ENCODE measurements at regions not wholly inside any gene's neighbourhood (a gene's known extent, or its start where the extent isn't known, plus 50 kb on each side); places are given as distances from the start of the nearest gene placed in this dataset.
"Not testable (repeated sequence)": the region's sequence is repeated elsewhere in the genome, so short reads cannot be mapped to it uniquely, and the experiment has no call there.

DNA sequence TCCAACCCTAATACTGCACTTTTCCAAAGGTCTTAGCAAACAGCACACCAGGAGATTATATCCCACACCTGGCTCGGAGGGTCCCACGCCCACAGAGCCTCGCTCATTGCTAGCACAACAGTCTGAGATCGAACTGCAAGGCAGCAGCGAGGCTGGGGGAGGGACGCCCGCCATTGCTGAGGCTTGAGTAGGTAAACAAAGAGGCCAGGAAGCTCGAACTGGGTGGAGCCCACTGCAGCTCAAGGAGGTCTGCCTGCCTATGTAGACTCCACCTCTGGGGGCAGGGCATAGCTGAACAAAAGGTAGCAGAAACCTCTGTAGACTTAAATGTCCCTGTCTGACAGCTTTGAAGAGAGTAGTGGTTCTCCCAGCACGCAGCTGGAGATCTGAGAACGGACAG lies 361.0 kb upstream of the PPP2R3A start:
- TF ChIP-seq, protein P1, sequence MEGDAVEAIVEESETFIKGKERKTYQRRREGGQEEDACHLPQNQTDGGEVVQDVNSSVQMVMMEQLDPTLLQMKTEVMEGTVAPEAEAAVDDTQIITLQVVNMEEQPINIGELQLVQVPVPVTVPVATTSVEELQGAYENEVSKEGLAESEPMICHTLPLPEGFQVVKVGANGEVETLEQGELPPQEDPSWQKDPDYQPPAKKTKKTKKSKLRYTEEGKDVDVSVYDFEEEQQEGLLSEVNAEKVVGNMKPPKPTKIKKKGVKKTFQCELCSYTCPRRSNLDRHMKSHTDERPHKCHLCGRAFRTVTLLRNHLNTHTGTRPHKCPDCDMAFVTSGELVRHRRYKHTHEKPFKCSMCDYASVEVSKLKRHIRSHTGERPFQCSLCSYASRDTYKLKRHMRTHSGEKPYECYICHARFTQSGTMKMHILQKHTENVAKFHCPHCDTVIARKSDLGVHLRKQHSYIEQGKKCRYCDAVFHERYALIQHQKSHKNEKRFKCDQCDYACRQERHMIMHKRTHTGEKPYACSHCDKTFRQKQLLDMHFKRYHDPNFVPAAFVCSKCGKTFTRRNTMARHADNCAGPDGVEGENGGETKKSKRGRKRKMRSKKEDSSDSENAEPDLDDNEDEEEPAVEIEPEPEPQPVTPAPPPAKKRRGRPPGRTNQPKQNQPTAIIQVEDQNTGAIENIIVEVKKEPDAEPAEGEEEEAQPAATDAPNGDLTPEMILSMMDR (IDR thresholded peaks at IDR 0.05) = not testable (repeated sequence)
- TF ChIP-seq POLR2A (IDR thresholded peaks at IDR 0.05) = not testable (repeated sequence)
